K562 (cell line): ENCODE measurements at regions not wholly inside any gene's neighbourhood (a gene's known extent, or its start where the extent isn't known, plus 50 kb on each side); places are given as distances from the start of the nearest gene placed in this dataset.

Experiments
- ARID3A ChIP-seq: IDR thresholded peaks from 2 replicates; pipeline ENCODE4 v1.6.1; 2012; ENCODE audit warnings: low read depth, low read length, improper control_type of control experiment, borderline replicate concordance
- ARNT ChIP-seq, 2 experiments: fragments of 450-650 bp; IDR thresholded peaks; 2 replicates each; pipeline ENCODE4 v1.6.1; 2016; ENCODE audit warnings: mild to moderate bottlenecking in 1 of 2
- CCAR2 ChIP-seq: fragments of 200-400 bp; formaldehyde crosslinking; IDR thresholded peaks from 2 replicates; pipeline ENCODE4 v1.6.1; 2017; ENCODE audit warnings: mild to moderate bottlenecking, low read depth, low read length
- CTCF ChIP-seq, 3 experiments: IDR thresholded peaks in 2 of 3; conservative IDR thresholded peaks in 1 of 3; 2 replicates each; pipeline ENCODE4 v1.5.1; 2011 to 2012; ENCODE audit warnings: low read length in 3 of 3, mild to moderate bottlenecking in 3 of 3, control low read depth in 2 of 3, improper control_type of control experiment in 1 of 3, inconsistent platforms in 1 of 3, low read depth in 1 of 3, mixed read lengths in 1 of 3, moderate library complexity in 1 of 3; ENCODE audit not compliant: insufficient read depth in 2 of 3
- EHMT2 ChIP-seq: fragments of 450-650 bp; IDR thresholded peaks from 2 replicates; pipeline ENCODE4 v1.6.1; 2018; ENCODE audit warnings: antibody characterized with exemption
- FOXA3 ChIP-seq, 2 experiments: fragments of 450-650 bp in 1 of 2; sonication (generic) in 1 of 2; formaldehyde crosslinking; IDR thresholded peaks in 1 of 2; conservative IDR thresholded peaks in 1 of 2; 2 replicates each; pipeline versions ENCODE4 v1.4.0 to v1.8.0; 2020 to 2022; ENCODE audit warnings: mild to moderate bottlenecking in 2 of 2, missing genetic modification reagents in 1 of 2
- GATA2 ChIP-seq: sonication (generic); formaldehyde crosslinking; IDR thresholded peaks from 2 replicates; pipeline ENCODE4 v1.4.0; 2020; ENCODE audit warnings: mild to moderate bottlenecking, missing genetic modification reagents
- HCFC1 ChIP-seq: IDR thresholded peaks from 2 replicates; pipeline ENCODE4 v1.6.1; 2012; ENCODE audit warnings: low read depth, low read length, improper control_type of control experiment
- HDAC2 ChIP-seq: fragments of 450-650 bp; IDR thresholded peaks from 2 replicates; pipeline ENCODE4 v1.6.1; 2016; ENCODE audit warnings: mild to moderate bottlenecking
- PKNOX1 ChIP-seq: fragments of 450-650 bp; IDR thresholded peaks from 2 replicates; pipeline ENCODE4 v1.6.1; 2016
- RFX1 ChIP-seq: fragments of 450-650 bp; IDR thresholded peaks from 2 replicates; pipeline ENCODE4 v1.6.1; 2016; ENCODE audit warnings: mild to moderate bottlenecking, moderate library complexity
- SOX6 ChIP-seq: fragments of 450-650 bp; IDR thresholded peaks from 2 replicates; pipeline ENCODE4 v1.6.1; 2014; ENCODE audit warnings: mild to moderate bottlenecking
- TCF3 ChIP-seq: sonication (generic); formaldehyde crosslinking; IDR thresholded peaks from 2 replicates; pipeline ENCODE4 v1.4.0; 2020; ENCODE audit warnings: mild to moderate bottlenecking, missing genetic modification reagents
- ZNF232 ChIP-seq: sonication (generic); formaldehyde crosslinking; IDR thresholded peaks from 2 replicates; pipeline ENCODE4 v1.8.0; 2022; ENCODE audit warnings: mild to moderate bottlenecking, missing genetic modification reagents

GRCh38 chr3:130242850-130243569, 102.5 kb upstream of the COL6A5 start (continued):
- peak; percentile 53 to 70 (median 58) for TF ChIP-seq CTCF (IDR thresholded peaks at IDR 0.05 in 2 of 3, conservative IDR thresholded peaks at IDR 0.05 in 1 of 3; ENCODE audit: insufficient read depth in 2 of 3, low read depth in 1 of 3, low read length in 3 of 3)
- peak; percentile 32; the same call in 1 of the 2 replicates for TF ChIP-seq RFX1
- 0 out of 4 replicates have a peak, but pooled peaks of 1 of the 2 experiments have one; percentile 31 for TF ChIP-seq ARNT (IDR thresholded peaks at IDR 0.05)
- no peak for TF ChIP-seq ZNF232
- TF ChIP-seq TCF3 (CRISPR knock-in tag), result peak; percentile 74
- TF ChIP-seq PKNOX1, result peak; percentile 86
- peak; percentile 56; the same call in 1 of the 2 replicates for TF ChIP-seq EHMT2
- 0 out of 2 replicates have a peak, but pooled peaks have one; percentile 45 for TF ChIP-seq GATA2 (CRISPR knock-in tag)
- TF ChIP-seq HCFC1, result no peak
- peak; percentile 11 to 58; a peak in 1 of 4 replicates for TF ChIP-seq FOXA3 (CRISPR knock-in tag; conservative IDR thresholded peaks at IDR 0.05 in 1 of 2, IDR thresholded peaks at IDR 0.05 in 1 of 2)
- no peak for TF ChIP-seq CCAR2
- TF ChIP-seq HDAC2, result peak; percentile 57; the same call in 1 of the 2 replicates
- peak; percentile 45 for TF ChIP-seq SOX6
- peak; percentile 81 for TF ChIP-seq ARID3A
